KMS-11 (cell line): ENCODE measurements at regions not wholly inside any gene's neighbourhood (a gene's known extent, or its start where the extent isn't known, plus 50 kb on each side); places are given as distances from the start of the nearest gene placed in this dataset.

Experiments used
- H2AFZ ChIP-seq: fragments of 200-600 bp; sonication (generic); 2 replicates; pipeline ENCODE4 v1.6.1; 2016; ENCODE audit warnings: antibody characterized with exemption, mixed run types, low read depth
- H3K27ac ChIP-seq: fragments of 200-600 bp; sonication (generic); 2 replicates; pipeline ENCODE4 v1.6.1; 2016; ENCODE audit warnings: mild to moderate bottlenecking, mixed run types
- H3K27me3 ChIP-seq: fragments of 200-600 bp; sonication (generic); 2 replicates; pipeline ENCODE4 v1.6.1; 2017; ENCODE audit warnings: mild to moderate bottlenecking, low read depth, mixed run types, moderate library complexity; ENCODE audit not compliant: insufficient read depth
- H3K36me3 ChIP-seq: fragments of 200-600 bp; sonication (generic); 2 replicates; pipeline ENCODE4 v1.6.1; 2017; ENCODE audit warnings: mild to moderate bottlenecking, mixed run types; ENCODE audit not compliant: insufficient read depth
- H3K4me1 ChIP-seq: fragments of 200-600 bp; sonication (generic); 2 replicates; pipeline ENCODE4 v1.6.1; 2016; ENCODE audit warnings: mild to moderate bottlenecking, low read depth, mixed run types; ENCODE audit not compliant: poor library complexity, severe bottlenecking
- H3K4me2 ChIP-seq: fragments of 200-600 bp; sonication (generic); 2 replicates; pipeline ENCODE4 v1.7.0; 2016; ENCODE audit warnings: mild to moderate bottlenecking, mixed run types
- H3K4me3 ChIP-seq: fragments of 200-600 bp; sonication (generic); IDR thresholded peaks from 2 replicates; pipeline ENCODE4 v1.6.1; 2017; ENCODE audit warnings: low read depth, low read length, mixed read lengths; ENCODE audit not compliant: insufficient read depth
- H3K79me2 ChIP-seq: fragments of 200-600 bp; sonication (generic); 2 replicates; pipeline ENCODE4 v1.6.1; 2016; ENCODE audit warnings: low read depth, mixed run types; ENCODE audit not compliant: insufficient read depth
- H3K9ac ChIP-seq: fragments of 200-600 bp; sonication (generic); 2 replicates; pipeline ENCODE4 v1.6.1; 2016; ENCODE audit warnings: mild to moderate bottlenecking, mixed run types
- H4K20me1 ChIP-seq: fragments of 200-600 bp; sonication (generic); 2 replicates; pipeline ENCODE4 v1.6.1; 2016; ENCODE audit warnings: mild to moderate bottlenecking, mixed run types; ENCODE audit not compliant: insufficient read depth
- TF ChIP-seq, protein P1 (sequence below): fragments of 200-600 bp; sonication (generic); conservative IDR thresholded peaks from 2 replicates; pipeline ENCODE4 v1.6.1; 2017; ENCODE audit warnings: low read depth, mild to moderate bottlenecking, antibody characterized with exemption, low read length, moderate library complexity, mixed read lengths

DNA sequence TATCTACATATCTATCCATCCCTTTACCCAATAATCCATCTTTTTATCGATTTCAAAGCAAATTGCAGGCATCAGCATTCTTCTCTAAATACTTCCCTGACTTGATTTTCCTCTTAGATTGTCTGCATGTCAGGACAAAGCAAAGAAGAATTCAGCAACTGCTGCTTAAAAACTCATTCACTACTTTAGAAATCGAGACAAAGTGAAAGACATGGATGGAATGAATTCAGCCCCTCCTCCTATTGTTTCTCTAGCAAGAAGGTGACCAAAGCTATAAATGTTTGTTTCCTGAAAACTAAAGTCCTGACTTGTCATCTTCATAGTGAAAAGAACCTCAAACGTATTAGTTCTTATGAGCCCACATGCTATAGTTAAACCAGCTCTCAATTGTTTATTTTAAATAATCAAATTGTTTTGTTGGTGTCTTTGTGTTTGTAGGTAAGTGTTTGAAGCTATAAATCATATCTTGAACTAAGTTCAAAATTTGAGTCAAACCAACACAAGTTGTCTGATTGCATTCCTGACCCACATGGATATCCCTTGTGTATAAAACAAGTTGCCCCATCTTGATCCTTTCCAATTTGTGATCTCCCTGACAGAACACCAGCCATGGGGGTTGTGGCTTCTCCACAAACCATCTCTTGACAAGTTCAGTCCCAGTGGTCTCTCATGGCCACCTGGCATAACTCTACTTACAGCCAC is 58.6 kb upstream of the ARHGAP5 start:
- no peak overlapping the region for H3K4me3 ChIP-seq
- H3K4me1 ChIP-seq, result no peaks in the 10 kb centered on the region
- H3K27me3 ChIP-seq, result no peaks in the 10 kb centered on the region
- no peaks in the 10 kb centered on the region for H4K20me1 ChIP-seq
- no peaks in the 10 kb centered on the region for H3K36me3 ChIP-seq
- no peak overlapping the region for H3K4me2 ChIP-seq
- no peaks in the 10 kb centered on the region for H3K79me2 ChIP-seq
- no peak overlapping the region for H2AFZ ChIP-seq
- TF ChIP-seq, protein P1, sequence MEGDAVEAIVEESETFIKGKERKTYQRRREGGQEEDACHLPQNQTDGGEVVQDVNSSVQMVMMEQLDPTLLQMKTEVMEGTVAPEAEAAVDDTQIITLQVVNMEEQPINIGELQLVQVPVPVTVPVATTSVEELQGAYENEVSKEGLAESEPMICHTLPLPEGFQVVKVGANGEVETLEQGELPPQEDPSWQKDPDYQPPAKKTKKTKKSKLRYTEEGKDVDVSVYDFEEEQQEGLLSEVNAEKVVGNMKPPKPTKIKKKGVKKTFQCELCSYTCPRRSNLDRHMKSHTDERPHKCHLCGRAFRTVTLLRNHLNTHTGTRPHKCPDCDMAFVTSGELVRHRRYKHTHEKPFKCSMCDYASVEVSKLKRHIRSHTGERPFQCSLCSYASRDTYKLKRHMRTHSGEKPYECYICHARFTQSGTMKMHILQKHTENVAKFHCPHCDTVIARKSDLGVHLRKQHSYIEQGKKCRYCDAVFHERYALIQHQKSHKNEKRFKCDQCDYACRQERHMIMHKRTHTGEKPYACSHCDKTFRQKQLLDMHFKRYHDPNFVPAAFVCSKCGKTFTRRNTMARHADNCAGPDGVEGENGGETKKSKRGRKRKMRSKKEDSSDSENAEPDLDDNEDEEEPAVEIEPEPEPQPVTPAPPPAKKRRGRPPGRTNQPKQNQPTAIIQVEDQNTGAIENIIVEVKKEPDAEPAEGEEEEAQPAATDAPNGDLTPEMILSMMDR, result no peak
- no peak overlapping the region for H3K9ac ChIP-seq
- H3K27ac ChIP-seq, result no peak overlapping the region

DNA sequence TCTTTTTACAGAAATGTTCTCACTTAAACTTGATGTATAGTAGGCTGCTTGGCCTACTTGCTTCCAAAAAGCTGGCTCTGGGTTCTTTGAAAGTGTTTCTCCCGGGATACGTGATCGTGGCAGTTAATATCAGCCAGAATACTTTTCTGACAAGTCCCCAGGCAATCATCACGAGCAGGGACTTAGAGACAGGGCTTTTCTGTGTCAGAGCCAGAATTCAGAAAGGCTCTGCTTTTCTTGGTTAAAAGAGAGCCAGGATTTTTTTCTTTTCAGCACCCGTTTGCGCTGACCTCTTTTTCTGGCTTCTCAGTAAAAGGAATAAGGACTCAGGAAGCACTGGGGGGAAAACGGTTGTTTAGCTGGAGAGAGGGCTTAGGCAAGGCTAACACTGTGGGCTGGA is 57.8 kb upstream of the ARHGAP5 start:
- H3K4me1 ChIP-seq, result no peaks in the 10 kb centered on the region
- no peaks in the 10 kb centered on the region for H3K36me3 ChIP-seq
- TF ChIP-seq, protein P1, result no peak
- no peak overlapping the region for H3K9ac ChIP-seq
- H3K4me2 ChIP-seq, result no peak overlapping the region
- no peak overlapping the region for H2AFZ ChIP-seq
- H3K27me3 ChIP-seq, result no peaks in the 10 kb centered on the region
- H3K79me2 ChIP-seq, result no peaks in the 10 kb centered on the region
- no peak overlapping the region for H3K27ac ChIP-seq
- H3K4me3 ChIP-seq, result no peak overlapping the region
- no peaks in the 10 kb centered on the region for H4K20me1 ChIP-seq

DNA sequence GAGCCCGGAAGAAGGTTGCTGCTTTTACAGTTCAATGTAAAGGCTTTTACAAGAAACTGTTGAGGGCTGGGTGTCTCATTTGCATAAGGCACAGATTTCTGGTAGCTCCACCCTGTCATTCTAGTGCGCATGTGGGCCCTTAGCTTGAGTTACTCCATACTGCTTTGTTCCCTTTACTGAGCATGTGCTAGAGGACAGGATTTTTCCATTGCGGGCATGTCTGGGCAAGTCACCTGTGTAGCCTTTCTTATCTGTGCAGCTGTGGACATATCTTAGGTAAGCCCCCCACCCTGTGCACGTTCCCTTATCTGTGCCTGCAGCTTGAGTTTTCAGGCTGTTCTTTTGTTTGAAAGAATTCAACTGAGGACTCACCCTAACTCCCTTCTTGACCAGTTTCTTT is 56.2 kb upstream of the ARHGAP5 start:
- TF ChIP-seq, protein P1, result no peak
- no peaks in the 10 kb centered on the region for H3K4me1 ChIP-seq
- no peak overlapping the region for H3K4me3 ChIP-seq
- no peak overlapping the region for H3K9ac ChIP-seq
- H2AFZ ChIP-seq, result no peak overlapping the region
- H3K4me2 ChIP-seq, result no peak overlapping the region
- H3K79me2 ChIP-seq, result no peaks in the 10 kb centered on the region
- H3K27ac ChIP-seq, result no peak overlapping the region
- no peaks in the 10 kb centered on the region for H4K20me1 ChIP-seq
- H3K36me3 ChIP-seq, result no peaks in the 10 kb centered on the region
- no peaks in the 10 kb centered on the region for H3K27me3 ChIP-seq

DNA sequence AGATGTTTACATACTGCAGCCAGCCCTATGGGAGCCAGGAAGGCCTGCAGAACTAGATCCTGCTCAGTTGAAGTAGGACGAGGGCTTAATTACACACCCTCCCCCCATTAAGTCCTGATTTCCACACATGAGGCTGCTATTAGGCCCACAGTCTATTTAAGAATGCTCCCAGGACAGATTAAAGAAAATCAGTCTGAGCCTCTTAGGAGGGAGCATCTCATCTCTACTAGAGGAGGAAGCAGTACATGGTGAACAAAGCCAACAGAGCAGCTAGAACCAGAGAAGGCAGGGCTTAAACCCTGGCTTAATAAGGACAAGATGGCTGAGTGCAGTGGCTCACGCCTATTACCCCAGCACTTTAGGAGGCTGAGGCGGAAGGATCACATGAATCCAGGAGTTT is 55.8 kb upstream of the ARHGAP5 start:
- Histone ChIP-seq H4K20me1 (no peaks in the 10 kb centered on the region), H3K27me3 (no peaks in the 10 kb centered on the region), H3K27ac (no peak overlapping the region), H3K4me2 (no peak overlapping the region), H3K36me3 (no peaks in the 10 kb centered on the region), H3K4me3 (no peak overlapping the region), H3K79me2 (no peaks in the 10 kb centered on the region), H2AFZ (no peak overlapping the region), H3K4me1 (no peaks in the 10 kb centered on the region), H3K9ac (no peak overlapping the region)
- TF ChIP-seq, protein P1, result no peak
